HG02885 (cell line): ENCODE measurements at regions not wholly inside any gene's neighbourhood (a gene's known extent, or its start where the extent isn't known, plus 50 kb on each side); places are given as distances from the start of the nearest gene placed in this dataset.
A peak's percentile ranks its signal among the peaks of the same experiment; 100 is the strongest.
"Not testable (repeated sequence)": the region's sequence is repeated elsewhere in the genome, so short reads cannot be mapped to it uniquely, and the experiment has no call there.

Experiments
- ATAC-seq: cut with Tn5 transposase; IDR thresholded peaks from one replicate; pipeline ENCODE4 v1.9.1; 2021; ENCODE audit warnings: mild to moderate bottlenecking; ENCODE audit not compliant: unreplicated experiment, poor library complexity

GRCh38 chr1:173257805-173258204 is 50.7 kb upstream of the TNFSF4 start:
- ATAC-seq = no peak

- no peak for ATAC-seq
Measured at GRCh38 chr1:173258479-173259264, 51.5 kb upstream of the TNFSF4 start.

- ATAC-seq = not testable (repeated sequence)
Measured at GRCh38 chr1:173260329-173260728, 53.2 kb upstream of the TNFSF4 start.

- no peak for ATAC-seq
Measured at GRCh38 chr1:173266841-173267240, 59.7 kb upstream of the TNFSF4 start.

GRCh38 chr1:173267453-173267945 is 60.4 kb upstream of the TNFSF4 start:
- no peak for ATAC-seq

- peak; percentile 61 for ATAC-seq
Measured at GRCh38 chr1:173268261-173268660, 61.1 kb upstream of the TNFSF4 start.

DNA sequence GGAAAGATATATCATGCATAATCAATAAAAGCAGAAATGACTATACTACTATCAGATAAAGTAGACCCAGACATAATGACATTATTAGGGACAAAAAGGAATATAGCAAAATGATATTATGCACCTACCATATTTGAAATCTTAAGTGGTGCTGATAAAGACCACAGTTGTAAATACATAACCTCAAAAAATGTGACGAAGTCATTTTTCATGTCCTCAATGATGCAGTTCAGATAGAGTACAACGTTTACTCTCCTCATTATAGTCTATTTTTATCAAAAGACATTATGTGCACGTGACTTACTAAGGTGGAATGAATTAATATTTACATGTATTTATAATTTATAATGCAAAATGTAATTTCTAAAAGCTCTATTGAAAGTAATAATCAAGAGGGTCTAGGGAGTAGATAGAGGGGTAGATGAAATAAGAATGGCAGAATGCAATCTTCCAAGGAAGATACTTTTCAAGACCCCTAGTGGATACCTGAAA is 61.7 kb upstream of the TNFSF4 start:
- no peak for ATAC-seq

- ATAC-seq = no peak
Measured at GRCh38 chr1:173269490-173270230, 62.5 kb upstream of the TNFSF4 start.

DNA sequence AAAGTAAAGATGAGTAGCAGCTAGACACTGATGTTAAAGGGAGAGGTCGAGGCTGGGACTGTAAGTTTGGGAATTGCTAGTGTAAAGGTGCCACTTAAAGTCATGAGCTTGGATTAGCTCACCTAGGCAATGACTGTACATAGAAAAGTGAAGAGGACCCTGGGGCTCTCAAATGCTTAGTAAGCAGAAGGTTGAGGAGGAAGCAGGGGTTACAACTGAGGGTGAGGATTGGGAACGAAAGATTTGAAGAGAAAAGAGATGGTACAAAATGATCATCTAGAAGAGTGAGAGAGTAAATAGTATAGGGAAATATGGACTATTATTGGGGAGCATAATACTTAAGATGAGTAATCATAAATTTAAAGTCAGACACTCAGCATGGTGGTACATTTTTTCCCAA is 63.1 kb upstream of the TNFSF4 start:
- no peak for ATAC-seq

DNA sequence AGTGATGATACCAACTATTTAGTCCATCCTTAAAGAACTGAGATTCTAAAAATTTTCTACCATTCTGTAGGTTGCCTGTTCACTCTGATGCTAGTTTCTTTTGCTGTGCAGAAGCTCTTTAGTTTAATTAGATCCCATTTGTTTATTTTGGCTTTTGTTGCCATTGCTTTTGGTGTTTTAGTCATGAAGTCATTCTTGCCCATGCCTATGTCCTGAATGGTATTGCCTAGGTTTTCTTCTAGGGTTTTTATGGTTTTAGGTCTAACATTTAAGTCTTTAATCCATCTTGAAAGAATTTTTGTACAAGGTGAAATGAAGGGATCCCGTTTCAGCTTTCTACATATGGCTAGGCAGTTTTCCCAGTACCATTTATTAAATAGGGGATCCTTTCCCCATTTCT is 63.9 kb upstream of the TNFSF4 start:
- ATAC-seq = not testable (repeated sequence)

GRCh38 chr1:173275496-173275895 is 68.4 kb upstream of the TNFSF4 start:
- ATAC-seq = no peak

DNA sequence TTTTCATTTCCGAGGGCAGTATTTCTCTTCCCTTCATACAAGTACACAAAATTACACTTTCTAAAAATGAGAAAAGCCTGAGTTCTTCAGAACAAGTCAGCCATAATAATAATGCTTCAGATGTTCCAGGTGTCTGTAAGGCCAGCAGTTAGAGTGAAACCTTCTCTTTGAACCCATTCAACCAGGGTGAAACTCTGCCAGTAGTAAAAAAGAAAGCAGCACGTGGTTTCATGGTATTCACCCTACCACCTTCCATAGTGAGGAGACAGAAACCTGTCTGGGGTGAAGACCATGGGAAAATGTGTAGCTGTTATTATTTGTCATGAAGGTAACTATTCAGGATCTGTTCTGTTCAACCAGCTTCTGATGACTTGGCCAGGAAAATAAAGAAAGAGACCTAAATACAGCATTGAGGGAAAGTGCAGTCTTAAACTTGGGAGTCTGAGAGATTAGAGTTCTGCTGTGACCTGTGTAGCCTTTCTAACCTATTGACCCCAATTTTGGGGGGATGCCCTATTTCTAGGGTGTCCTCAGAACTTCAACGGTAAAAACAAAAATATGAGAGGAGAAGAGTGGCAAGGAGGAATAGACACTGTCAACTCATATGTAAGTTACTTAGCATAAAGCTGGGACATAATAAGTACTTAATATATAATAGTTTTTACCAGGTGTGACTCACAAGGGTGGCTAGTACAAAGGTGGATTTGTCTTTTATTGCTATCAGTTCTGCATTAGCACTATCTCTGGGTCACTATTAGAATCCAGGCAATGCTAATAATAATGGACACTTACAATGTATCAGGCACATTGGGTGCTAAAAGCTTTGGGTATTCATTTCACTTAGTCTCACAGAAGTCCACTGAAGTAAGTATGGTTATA is 70.0 kb upstream of the TNFSF4 start:
- peak; percentile 91 for ATAC-seq

DNA sequence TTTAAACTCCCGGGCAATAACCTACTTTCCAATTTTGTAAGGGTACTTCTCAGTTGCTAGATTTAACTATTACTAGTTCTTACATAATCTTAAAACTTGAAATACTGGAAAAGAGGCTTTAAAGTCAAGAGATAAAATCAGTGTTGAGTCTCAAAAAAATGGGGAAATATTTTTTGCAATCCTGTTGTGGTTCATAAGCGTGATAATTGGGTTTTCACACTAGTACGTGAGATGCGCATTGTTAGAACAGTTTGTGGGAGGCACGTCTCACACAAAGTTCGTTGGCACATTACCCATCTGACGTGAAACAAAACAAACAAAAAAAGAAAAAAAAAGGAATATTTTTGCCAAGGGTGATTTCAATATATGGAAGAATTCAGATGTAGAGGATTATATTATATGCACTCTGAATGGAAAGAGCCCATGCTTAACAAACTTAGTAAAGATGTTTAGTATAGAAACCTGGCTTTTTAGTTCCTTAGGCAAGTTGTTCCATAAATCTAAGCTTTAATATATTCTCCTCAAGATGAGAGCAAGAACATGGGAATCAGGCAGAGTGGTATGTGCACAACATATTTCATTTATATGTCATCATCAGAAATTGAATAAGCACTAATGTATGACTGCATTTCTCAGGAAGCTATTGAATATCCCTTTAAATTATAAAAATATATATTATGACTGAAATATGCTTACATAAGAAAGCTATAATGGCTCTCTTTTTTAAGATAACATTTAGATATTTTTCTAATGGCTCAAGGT is 73.9 kb upstream of the TNFSF4 start:
- no peak for ATAC-seq

DNA sequence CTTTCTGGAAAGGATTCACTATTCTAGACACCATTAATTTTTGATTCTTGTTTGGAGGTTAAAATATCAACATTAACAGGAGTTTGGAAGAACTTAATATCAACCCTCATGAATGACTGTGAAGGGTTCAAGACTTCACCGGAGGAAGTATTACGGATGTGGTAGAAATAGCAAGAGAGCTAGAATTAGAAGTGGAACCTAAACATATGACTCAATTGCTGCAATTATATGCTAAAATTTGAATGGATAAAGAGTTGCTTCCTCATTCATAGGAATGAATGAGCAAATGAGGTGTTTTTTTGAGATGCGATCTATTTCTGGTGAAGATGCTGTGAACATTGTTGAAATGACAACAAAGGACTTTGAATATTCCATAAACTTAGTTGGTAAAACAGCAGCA is 77.9 kb upstream of the TNFSF4 start:
- ATAC-seq = no peak

GRCh38 chr1:173287785-173288184 is 80.7 kb upstream of the TNFSF4 start:
- no peak for ATAC-seq

DNA sequence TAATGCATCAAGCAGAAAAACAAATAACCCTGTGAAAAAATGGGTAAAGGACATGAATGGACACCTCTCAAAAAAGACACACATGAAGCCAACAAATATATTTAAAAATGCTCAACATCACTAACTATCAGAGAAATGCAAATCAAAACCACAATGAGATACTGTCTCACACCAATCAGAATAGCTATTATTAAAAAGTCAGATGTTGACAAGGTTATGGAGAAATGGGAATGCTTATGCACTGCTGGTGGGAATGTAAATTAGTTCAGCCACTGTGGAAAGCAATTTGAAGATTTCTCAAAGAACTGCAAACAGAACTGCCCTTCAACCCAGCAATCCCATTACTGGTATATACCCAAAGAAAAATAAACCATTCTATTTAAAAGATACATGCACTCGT is 86.6 kb upstream of the TNFSF4 start:
- ATAC-seq = no peak

DNA sequence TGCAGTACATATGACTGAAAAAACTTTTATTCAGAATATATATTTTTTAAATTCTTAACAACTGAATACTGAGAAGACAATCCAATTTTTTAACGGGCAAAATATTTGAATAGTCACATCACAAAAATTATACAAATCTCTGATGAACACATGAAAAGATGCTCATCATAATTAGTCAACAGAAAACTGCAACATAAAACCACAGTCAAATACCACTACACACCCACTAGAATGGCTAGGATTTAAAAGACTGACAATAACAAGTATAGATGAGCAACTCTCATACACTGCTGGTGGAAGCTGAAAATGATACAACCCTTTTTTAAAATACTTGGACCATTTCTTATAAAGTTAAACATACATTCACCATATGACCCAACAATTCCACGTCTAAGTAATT is 87.7 kb upstream of the TNFSF4 start:
- ATAC-seq = no peak

- no peak for ATAC-seq
Measured at GRCh38 chr1:173295391-173295790, 88.3 kb upstream of the TNFSF4 start.

GRCh38 chr1:173295995-173296394 is 88.9 kb upstream of the TNFSF4 start:
- ATAC-seq = no peak
